OCI-LY3 (cell line): ENCODE measurements at regions not wholly inside any gene's neighbourhood (a gene's known extent, or its start where the extent isn't known, plus 50 kb on each side); places are given as distances from the start of the nearest gene placed in this dataset.

Experiments used
- H2AFZ ChIP-seq: fragments of 200-600, 300-600 bp; shearing (Covaris generic); 2 replicates; pipeline ENCODE4 v1.6.0; 2014; ENCODE audit warnings: antibody characterized with exemption, low read depth, low read length
- H3K27ac ChIP-seq: fragments of 200-600, 300-600 bp; sonication (generic); 2 replicates; pipeline ENCODE4 v1.5.1; 2014; ENCODE audit warnings: mild to moderate bottlenecking, low read length, moderate library complexity, mixed read lengths
- H3K27me3 ChIP-seq: fragments of 200-600, 300-600 bp; sonication (generic); 2 replicates; pipeline ENCODE4 v1.6.1; 2014; ENCODE audit warnings: low read depth, low read length, mixed read lengths
- H3K36me3 ChIP-seq: fragments of 200-600, 300-600 bp; sonication (generic); replicated peaks from 2 replicates; pipeline ENCODE3; 2014; ENCODE audit warnings: low read depth, low read length, mixed read lengths
- H3K4me1 ChIP-seq: fragments of 300-600, 200-600 bp; sonication (generic); 2 replicates; pipeline ENCODE4 v1.6.1; 2014; ENCODE audit warnings: low read length, mixed read lengths
- H3K4me2 ChIP-seq: fragments of 200-600, 300-600 bp; sonication (generic); 2 replicates; pipeline ENCODE4 v1.6.1; 2014; ENCODE audit warnings: low read length, mixed read lengths
- H3K4me3 ChIP-seq: fragments of 300-600, 200-600 bp; sonication (generic); 2 replicates; pipeline ENCODE4 v1.5.1; 2014; ENCODE audit warnings: antibody characterized with exemption, mild to moderate bottlenecking, low read length, moderate library complexity
- H3K79me2 ChIP-seq: fragments of 300-600, 200-600 bp; shearing (Covaris generic); 2 replicates; pipeline ENCODE4 v1.6.1; 2014; ENCODE audit warnings: mild to moderate bottlenecking, low read length, mixed read lengths
- H3K9ac ChIP-seq: fragments of 300-600, 200-600 bp; shearing (Covaris generic); 2 replicates; pipeline ENCODE4 v1.6.0; 2014; ENCODE audit warnings: mild to moderate bottlenecking, low read length, moderate library complexity
- H3K9me3 ChIP-seq: fragments of 200-600, 300-600 bp; shearing (Covaris generic); 2 replicates; pipeline ENCODE4 v1.6.1; 2014; ENCODE audit warnings: low read length, mixed read lengths; ENCODE audit not compliant: insufficient read depth
- H4K20me1 ChIP-seq: fragments of 200-600, 300-600 bp; sonication (generic); 2 replicates; pipeline ENCODE4 v1.6.1; 2016; ENCODE audit warnings: low read length, mixed read lengths; ENCODE audit not compliant: insufficient read depth
- EZH2phosphoT487 ChIP-seq: fragments of 200-600 bp; shearing (Covaris generic); IDR thresholded peaks from 2 replicates; pipeline ENCODE4 v1.6.1; 2018; ENCODE audit warnings: antibody characterized with exemption, mixed run types, low read depth
- TF ChIP-seq, protein P1 (sequence below): fragments of 200-600, 300-600 bp; sonication (generic); IDR thresholded peaks from 2 replicates; pipeline ENCODE4 v1.5.1; 2014; ENCODE audit warnings: antibody characterized with exemption, low read length, low read depth

DNA sequence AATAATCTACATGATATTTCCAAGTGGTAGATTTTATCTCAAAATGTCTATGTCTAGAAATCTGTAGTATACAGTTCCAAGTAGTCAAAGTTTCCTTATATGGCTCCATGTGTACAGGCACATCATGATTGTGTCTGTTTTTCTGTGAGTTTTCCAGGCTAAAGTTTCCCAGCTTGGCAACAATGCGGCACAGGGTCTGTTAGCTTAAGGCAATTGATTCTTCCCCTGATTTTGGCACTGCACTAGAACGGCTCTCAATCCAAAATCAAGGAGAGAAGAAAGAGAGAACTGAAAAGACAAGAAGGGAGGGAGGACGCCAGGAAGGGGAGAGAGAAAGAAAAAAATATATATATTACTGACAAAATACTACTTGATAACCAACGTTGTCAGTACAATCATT lies 193.9 kb upstream of the SNX7 start:
- Histone ChIP-seq H3K9ac (no peak overlapping the region), H3K36me3 (no peaks in the 10 kb centered on the region), H3K27ac (no peak overlapping the region)

DNA sequence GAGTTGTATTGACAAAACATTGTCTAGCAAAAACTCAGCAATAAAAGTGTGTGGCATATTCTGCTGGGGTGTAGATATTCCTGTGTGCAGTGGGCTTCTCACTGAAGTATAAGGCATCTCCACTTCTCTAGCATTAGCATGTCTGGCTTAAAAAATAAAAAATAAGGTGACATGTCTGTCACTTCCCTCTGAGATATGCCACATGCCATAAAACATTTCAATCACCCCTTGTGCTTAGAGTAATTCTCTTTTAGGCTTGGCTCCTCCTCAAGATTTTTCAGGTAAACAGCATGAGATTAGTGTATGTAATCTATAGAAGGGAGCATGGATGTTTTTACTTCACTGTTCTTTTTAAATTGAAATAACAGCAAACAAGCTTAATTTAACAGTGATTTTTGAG lies 194.4 kb upstream of the SNX7 start:
- Histone ChIP-seq H3K4me2 (no peak overlapping the region), H3K9ac (no peak overlapping the region), H3K79me2 (no peaks in the 10 kb centered on the region), H3K4me1 (no peaks in the 10 kb centered on the region), H2AFZ (no peak overlapping the region), H3K27me3 (no peaks in the 10 kb centered on the region), H3K9me3 (no peaks in the 10 kb centered on the region), H3K4me3 (no peak overlapping the region), H3K27ac (no peak overlapping the region), H4K20me1 (no peaks in the 10 kb centered on the region), H3K36me3 (no peaks in the 10 kb centered on the region)
- TF ChIP-seq, protein P1, sequence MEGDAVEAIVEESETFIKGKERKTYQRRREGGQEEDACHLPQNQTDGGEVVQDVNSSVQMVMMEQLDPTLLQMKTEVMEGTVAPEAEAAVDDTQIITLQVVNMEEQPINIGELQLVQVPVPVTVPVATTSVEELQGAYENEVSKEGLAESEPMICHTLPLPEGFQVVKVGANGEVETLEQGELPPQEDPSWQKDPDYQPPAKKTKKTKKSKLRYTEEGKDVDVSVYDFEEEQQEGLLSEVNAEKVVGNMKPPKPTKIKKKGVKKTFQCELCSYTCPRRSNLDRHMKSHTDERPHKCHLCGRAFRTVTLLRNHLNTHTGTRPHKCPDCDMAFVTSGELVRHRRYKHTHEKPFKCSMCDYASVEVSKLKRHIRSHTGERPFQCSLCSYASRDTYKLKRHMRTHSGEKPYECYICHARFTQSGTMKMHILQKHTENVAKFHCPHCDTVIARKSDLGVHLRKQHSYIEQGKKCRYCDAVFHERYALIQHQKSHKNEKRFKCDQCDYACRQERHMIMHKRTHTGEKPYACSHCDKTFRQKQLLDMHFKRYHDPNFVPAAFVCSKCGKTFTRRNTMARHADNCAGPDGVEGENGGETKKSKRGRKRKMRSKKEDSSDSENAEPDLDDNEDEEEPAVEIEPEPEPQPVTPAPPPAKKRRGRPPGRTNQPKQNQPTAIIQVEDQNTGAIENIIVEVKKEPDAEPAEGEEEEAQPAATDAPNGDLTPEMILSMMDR = no peak
- TF ChIP-seq EZH2phosphoT487 = no peak

More for the DNA sequence above, 193.9 kb upstream of the SNX7 start:
- no peaks in the 10 kb centered on the region for H4K20me1 ChIP-seq
- no peak overlapping the region for H3K4me3 ChIP-seq
- no peaks in the 10 kb centered on the region for H3K4me1 ChIP-seq
- H3K4me2 ChIP-seq = no peak overlapping the region
- no peaks in the 10 kb centered on the region for H3K9me3 ChIP-seq
- H2AFZ ChIP-seq = no peak overlapping the region
- TF ChIP-seq, protein P1 = no peak
- H3K79me2 ChIP-seq = no peaks in the 10 kb centered on the region
- no peaks in the 10 kb centered on the region for H3K27me3 ChIP-seq

DNA sequence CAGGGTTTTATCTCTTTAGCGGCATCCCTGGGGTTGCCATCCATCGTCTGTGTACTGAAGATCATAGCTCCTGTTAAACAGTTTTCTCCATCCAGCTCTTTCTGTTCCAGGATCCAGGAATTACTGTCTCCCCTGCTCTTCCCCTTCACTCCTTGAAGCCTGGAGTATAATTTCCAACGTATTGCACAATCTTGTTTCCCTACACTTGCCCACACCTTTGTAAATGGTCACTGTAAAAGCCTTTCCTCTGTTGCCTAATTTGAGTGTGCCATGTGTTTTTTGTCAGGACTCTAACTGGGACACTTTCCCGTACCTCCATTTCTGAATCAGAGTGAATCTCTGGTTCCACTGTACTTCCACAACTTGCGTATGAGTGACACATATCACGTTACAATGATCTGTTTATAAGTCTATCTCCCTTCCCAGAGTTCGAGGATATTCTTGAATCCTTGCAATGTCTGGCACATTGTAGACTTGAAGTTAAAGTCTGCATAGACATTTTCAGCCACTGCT lies 199.6 kb upstream of the SNX7 start:
- H3K9me3 ChIP-seq = no peaks in the 10 kb centered on the region
- no peaks in the 10 kb centered on the region for H4K20me1 ChIP-seq
- H3K79me2 ChIP-seq = no peaks in the 10 kb centered on the region
- H3K4me3 ChIP-seq = no peak overlapping the region
- no peak overlapping the region for H3K4me2 ChIP-seq
- H3K36me3 ChIP-seq = no peaks in the 10 kb centered on the region
- H3K27ac ChIP-seq = no peak overlapping the region
- no peak overlapping the region for H3K9ac ChIP-seq
- no peaks in the 10 kb centered on the region for H3K27me3 ChIP-seq
- no peak for TF ChIP-seq EZH2phosphoT487
- TF ChIP-seq, protein P1 = no peak
- H3K4me1 ChIP-seq = no peaks in the 10 kb centered on the region
- no peak overlapping the region for H2AFZ ChIP-seq

DNA sequence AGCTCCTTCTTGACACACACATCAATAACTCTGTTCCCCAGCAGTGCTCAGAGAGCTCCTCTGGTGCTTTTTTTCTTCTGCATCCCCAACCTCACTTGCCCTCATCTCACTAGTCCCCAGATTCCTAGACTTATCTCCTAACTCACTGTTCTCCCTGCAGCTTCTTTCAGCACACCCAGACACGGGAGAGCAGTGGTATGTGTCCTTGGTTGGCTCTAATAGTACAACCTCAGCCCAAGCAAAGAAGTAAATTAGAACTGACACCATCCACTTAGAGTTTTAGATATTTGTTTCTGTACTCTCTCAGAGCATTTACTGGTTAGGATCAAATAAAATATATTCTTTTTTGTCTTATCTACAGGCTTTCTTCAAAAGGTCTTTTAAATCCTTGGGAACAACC lies 201.4 kb upstream of the SNX7 start:
- Histone ChIP-seq H4K20me1 (no peaks in the 10 kb centered on the region), H3K4me1 (no peaks in the 10 kb centered on the region), H3K9me3 (no peaks in the 10 kb centered on the region), H2AFZ (no peak overlapping the region), H3K27ac (no peak overlapping the region), H3K4me3 (no peak overlapping the region), H3K4me2 (no peak overlapping the region), H3K36me3 (no peaks in the 10 kb centered on the region), H3K27me3 (no peaks in the 10 kb centered on the region), H3K9ac (no peak overlapping the region), H3K79me2 (no peaks in the 10 kb centered on the region)
- TF ChIP-seq, protein P1 = no peak
- TF ChIP-seq EZH2phosphoT487 = no peak
